ENCODE measurements at regions not wholly inside any gene's neighbourhood (a gene's known extent, or its start where the extent isn't known, plus 50 kb on each side); places are given as distances from the start of the nearest gene placed in this dataset.

DNA sequence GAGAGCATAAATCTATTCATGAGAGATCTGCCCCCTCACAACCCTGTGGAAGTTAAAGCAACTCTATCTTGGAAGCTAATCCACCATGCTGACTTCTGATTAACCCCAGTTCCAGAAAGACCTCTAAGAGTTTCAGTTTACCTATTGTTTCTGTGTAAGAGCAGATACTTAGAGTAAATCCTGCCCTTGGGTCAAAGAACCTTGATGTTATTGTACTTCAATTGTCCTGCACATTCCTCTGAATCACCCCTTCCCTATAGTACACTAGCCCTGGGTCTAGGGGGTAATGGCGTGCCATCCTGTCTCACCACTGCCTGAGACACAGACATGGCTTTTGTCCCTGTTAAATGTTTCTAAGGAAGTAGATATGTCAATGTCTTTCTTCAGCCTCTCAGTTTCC, 138.6 kb downstream of the CAAP1 start:
- TF ChIP-seq, protein P1, sequence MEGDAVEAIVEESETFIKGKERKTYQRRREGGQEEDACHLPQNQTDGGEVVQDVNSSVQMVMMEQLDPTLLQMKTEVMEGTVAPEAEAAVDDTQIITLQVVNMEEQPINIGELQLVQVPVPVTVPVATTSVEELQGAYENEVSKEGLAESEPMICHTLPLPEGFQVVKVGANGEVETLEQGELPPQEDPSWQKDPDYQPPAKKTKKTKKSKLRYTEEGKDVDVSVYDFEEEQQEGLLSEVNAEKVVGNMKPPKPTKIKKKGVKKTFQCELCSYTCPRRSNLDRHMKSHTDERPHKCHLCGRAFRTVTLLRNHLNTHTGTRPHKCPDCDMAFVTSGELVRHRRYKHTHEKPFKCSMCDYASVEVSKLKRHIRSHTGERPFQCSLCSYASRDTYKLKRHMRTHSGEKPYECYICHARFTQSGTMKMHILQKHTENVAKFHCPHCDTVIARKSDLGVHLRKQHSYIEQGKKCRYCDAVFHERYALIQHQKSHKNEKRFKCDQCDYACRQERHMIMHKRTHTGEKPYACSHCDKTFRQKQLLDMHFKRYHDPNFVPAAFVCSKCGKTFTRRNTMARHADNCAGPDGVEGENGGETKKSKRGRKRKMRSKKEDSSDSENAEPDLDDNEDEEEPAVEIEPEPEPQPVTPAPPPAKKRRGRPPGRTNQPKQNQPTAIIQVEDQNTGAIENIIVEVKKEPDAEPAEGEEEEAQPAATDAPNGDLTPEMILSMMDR (conservative IDR thresholded peaks at IDR 0.05; ENCODE audit: low read depth, low read length), result no peak
- DNase-seq (ENCODE audit: low read depth), result no peak
- H3K4me3 ChIP-seq (ENCODE audit: low read length), result no peak overlapping the region

DNA sequence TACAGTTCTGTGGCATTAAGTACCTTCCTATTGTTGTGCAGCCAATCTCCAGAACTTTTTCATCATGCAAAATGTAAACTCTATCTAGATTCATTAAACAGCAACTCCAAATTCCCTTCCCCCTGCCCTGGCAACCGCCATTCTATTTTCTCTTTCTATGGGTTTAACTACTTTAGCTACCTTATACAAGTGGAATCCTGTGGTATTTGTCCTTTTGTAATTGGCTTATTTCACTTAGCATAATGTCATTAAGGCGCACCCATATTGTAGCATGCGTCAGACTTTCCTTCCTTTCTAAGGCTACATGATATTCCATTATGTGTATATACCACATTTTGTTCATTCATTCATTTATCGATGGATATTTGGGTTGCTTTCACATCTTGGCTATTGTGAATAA, 142.4 kb downstream of the CAAP1 start:
- DNase-seq (ENCODE audit: low read depth), result no peak
- no peak overlapping the region for H3K4me3 ChIP-seq (ENCODE audit: low read length)
- TF ChIP-seq, protein P1 (conservative IDR thresholded peaks at IDR 0.05; ENCODE audit: low read depth, low read length), result no peak

DNA sequence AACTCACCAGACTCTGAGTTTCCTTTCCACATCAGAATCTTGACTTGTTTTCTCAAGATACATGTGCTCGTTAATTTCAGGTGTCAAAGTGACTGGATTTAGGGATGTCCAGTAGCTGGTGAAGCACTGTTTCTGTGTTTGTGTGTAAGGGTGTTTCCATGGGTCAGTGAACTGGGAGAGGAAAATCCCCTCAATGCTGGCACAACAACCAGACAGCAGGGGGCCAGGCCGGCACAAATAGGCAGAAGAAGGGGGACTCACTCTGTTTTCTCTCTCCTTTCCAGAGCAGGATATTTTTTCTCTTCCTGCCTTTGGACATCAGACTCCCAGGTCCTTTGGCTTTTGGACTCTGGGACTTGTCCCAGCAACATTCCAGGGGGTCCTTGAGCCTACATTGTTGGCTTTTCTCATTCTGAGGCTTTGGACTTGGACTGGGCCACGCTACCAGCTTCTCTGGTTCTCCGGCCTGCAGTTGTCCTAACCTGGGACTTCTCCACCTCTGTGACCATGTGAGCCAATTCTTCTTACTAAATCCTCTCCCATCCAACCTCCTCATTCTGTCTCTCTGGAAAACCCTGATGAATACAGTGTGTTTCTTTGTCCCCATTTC, 144.0 kb downstream of the CAAP1 start:
- no peak overlapping the region for H3K4me3 ChIP-seq (ENCODE audit: low read length)

DNA sequence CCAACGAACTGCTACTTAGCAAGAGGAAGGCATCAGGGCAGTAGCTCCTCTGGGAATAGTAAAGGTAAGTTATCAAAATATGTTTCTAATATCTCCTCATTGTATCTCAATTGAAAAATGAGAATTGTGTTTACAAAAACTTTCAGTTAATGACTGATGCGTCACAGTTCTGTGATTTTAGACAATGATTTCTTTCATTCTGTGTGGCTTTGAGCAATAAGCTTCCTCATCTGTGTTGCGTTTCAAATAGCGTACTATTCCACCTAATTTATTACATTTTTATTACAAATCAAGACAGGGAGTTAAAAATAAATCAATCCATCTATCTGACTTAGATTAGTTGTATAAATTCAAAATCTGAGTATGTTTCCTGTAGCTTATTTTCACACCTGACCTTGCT, 145.0 kb downstream of the CAAP1 start:
- TF ChIP-seq, protein P1 (conservative IDR thresholded peaks at IDR 0.05; ENCODE audit: low read depth, low read length), result no peak
- H3K4me3 ChIP-seq (ENCODE audit: low read length), result no peak overlapping the region
- no peak for DNase-seq (ENCODE audit: low read depth)

More for the DNA sequence above, 144.0 kb downstream of the CAAP1 start:
- no peak for DNase-seq (ENCODE audit: low read depth)
- TF ChIP-seq, protein P1 (conservative IDR thresholded peaks at IDR 0.05; ENCODE audit: low read depth, low read length), result peak; percentile 20

DNA sequence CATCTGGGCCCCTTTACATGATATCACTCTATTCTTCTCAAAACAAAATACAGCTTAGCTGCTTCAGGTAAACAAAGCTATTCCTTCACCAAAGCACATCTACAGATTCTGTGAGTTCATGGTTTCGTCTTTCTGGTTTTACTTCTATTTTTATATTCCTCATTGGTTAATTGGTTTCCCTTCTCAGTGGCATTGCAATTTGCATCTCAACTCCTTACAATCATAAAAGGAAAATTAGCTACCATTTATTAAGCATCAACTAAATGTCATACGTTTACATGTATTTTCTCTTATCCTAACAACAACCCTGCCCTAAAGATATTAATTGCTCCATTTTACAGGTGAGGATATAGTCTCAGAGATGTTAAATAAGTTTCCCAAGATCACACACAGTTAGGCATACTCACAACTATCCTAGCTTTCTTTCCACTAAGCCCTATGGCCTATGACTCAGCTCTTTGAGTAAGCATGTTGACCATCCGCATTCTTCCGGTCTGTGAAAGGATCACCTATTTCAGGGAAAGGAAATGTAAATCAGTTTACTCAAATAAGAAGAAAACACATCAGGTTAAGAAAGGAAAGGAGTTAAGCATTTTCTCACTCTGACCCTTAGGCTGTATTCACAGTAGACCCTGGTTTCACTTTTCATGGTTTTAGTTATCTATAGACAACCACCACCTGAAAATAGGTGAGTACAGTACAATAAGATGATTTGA, 146.1 kb downstream of the CAAP1 start:
- TF ChIP-seq, protein P1 (conservative IDR thresholded peaks at IDR 0.05; ENCODE audit: low read depth, low read length), result no peak
- DNase-seq (ENCODE audit: low read depth), result peak; percentile 26

DNA sequence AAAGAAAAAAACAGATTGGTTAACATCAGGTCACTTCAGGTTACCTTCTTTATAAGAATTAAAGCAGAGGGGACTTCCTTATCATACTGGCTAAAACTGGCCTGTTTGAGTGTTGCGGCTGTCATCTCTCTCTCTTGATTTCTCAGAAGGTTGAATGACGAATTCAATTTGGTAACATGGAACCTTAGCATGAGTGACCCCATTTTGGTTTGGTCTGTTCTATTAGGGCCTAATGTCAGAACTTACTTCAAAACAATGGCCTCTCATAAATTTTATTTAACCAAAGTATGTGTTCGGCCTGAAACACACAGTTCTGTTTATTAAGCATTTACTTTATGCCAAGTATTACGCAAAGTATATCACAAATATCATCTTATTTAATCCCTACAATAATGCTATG, 147.5 kb downstream of the CAAP1 start:
- H3K4me3 ChIP-seq (ENCODE audit: low read length), result no peak overlapping the region
- DNase-seq (ENCODE audit: low read depth), result no peak
- TF ChIP-seq, protein P1 (conservative IDR thresholded peaks at IDR 0.05; ENCODE audit: low read depth, low read length), result no peak

More for the DNA sequence above, 146.1 kb downstream of the CAAP1 start:
- H3K4me3 ChIP-seq (ENCODE audit: low read length), result no peak overlapping the region

All from retinal pigment epithelial cell (primary cell).